ENCODE measurements at regions not wholly inside any gene's neighbourhood (a gene's known extent, or its start where the extent isn't known, plus 50 kb on each side); places are given as distances from the start of the nearest gene placed in this dataset.

DNA sequence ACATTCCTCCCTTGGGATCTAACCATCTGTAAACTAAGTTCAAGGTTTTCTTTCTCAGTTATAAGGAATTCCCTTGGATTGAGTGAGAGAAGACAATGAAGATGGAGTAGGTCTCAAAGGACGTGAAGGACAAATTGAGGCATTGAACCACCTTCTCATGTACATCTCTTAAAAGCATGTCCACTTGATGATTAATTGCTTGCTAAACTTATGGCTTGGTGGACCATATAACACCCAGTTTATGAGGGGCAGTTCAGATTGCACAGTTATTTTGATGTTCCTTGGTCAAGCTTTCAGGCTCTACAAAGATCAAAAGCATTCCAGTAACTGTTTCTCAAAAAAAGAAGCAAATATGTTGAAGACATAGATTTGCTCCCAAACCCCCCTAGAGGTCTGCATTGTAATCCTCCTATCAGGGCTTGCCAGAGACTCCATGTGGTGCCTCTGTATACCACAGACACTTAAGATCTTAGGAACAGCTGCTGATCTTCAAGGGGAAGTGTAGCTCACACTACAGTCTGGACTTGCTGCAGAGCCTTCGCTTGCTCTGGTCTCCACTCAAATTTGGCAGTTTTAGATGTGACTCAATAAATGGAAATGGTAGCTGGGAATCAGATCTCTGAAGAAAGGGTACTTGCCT is 56.9 kb upstream of the ALDH1A1 start:
- TF ChIP-seq, protein P1, sequence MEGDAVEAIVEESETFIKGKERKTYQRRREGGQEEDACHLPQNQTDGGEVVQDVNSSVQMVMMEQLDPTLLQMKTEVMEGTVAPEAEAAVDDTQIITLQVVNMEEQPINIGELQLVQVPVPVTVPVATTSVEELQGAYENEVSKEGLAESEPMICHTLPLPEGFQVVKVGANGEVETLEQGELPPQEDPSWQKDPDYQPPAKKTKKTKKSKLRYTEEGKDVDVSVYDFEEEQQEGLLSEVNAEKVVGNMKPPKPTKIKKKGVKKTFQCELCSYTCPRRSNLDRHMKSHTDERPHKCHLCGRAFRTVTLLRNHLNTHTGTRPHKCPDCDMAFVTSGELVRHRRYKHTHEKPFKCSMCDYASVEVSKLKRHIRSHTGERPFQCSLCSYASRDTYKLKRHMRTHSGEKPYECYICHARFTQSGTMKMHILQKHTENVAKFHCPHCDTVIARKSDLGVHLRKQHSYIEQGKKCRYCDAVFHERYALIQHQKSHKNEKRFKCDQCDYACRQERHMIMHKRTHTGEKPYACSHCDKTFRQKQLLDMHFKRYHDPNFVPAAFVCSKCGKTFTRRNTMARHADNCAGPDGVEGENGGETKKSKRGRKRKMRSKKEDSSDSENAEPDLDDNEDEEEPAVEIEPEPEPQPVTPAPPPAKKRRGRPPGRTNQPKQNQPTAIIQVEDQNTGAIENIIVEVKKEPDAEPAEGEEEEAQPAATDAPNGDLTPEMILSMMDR (IDR thresholded peaks at IDR 0.05; ENCODE audit: insufficient read depth, low read length, poor library complexity, severe bottlenecking), result no peak
- no peak for TF ChIP-seq EZH2phosphoT487 (conservative IDR thresholded peaks at IDR 0.05; ENCODE audit: low read length)

Data from SU-DHL-6 (cell line).